Endothelial cell (in vitro differentiated cells): ENCODE measurements at regions not wholly inside any gene's neighbourhood (a gene's known extent, or its start where the extent isn't known, plus 50 kb on each side); places are given as distances from the start of the nearest gene placed in this dataset.

Experiments used
- DNase-seq: peaks from one replicate; pipeline ENCODE4 v3.0.0; 2021; ENCODE audit warnings: low spot score
- H3K27ac Mint-ChIP-seq: one replicate; pipeline ENCODE4 v1.8.0; 2021; ENCODE audit warnings: mixed read lengths, inconsistent platforms; ENCODE audit not compliant: unreplicated experiment
- H3K27me3 Mint-ChIP-seq: one replicate; pipeline ENCODE4 v1.8.0; 2021; ENCODE audit warnings: mild to moderate bottlenecking, moderate library complexity, mixed read lengths, inconsistent platforms; ENCODE audit not compliant: unreplicated experiment
- H3K36me3 Mint-ChIP-seq: one replicate; pipeline ENCODE4 v1.8.0; 2021; ENCODE audit warnings: mild to moderate bottlenecking, low read depth, mixed read lengths, inconsistent platforms; ENCODE audit not compliant: unreplicated experiment
- H3K4me1 Mint-ChIP-seq: one replicate; pipeline ENCODE4 v1.8.0; 2021; ENCODE audit warnings: mild to moderate bottlenecking, mixed read lengths, inconsistent platforms; ENCODE audit not compliant: unreplicated experiment
- H3K4me3 Mint-ChIP-seq: one replicate; pipeline ENCODE4 v1.8.0; 2021; ENCODE audit warnings: mild to moderate bottlenecking, mixed read lengths, inconsistent platforms; ENCODE audit not compliant: unreplicated experiment
- H3K9me3 Mint-ChIP-seq: one replicate; pipeline ENCODE4 v1.8.0; 2021; ENCODE audit warnings: mixed read lengths, inconsistent platforms; ENCODE audit not compliant: unreplicated experiment
- CTCF ChIP-seq: fragments of 200-600 bp; sonication (generic); IDR thresholded peaks from one replicate; pipeline ENCODE4 v1.5.0; 2021; ENCODE audit warnings: antibody characterized with exemption; ENCODE audit not compliant: unreplicated experiment

GRCh38 chr9:104245925-104246324 lies 151.8 kb downstream of the SMC2 start:
- Mint-ChIP-seq H3K27me3 (peaks cover 1% of the 10 kb centered on the region), H3K9me3 (no peaks in the 10 kb centered on the region), H3K36me3 (no peaks in the 10 kb centered on the region), H3K4me3 (no peak overlapping the region), H3K4me1 (no peaks in the 10 kb centered on the region), H3K27ac (no peak overlapping the region)
- no peak for DNase-seq
- TF ChIP-seq CTCF = no peak

- no peaks in the 10 kb centered on the region for H3K4me1 Mint-ChIP-seq
- no peaks in the 10 kb centered on the region for H3K9me3 Mint-ChIP-seq
- no peak overlapping the region for H3K4me3 Mint-ChIP-seq
- H3K27ac Mint-ChIP-seq = no peak overlapping the region
- peaks cover 1% of the 10 kb centered on the region for H3K27me3 Mint-ChIP-seq
- no peaks in the 10 kb centered on the region for H3K36me3 Mint-ChIP-seq
- no peak for DNase-seq
- no peak for TF ChIP-seq CTCF
These were observed 153.9 kb downstream of the SMC2 start for GRCh38 chr9:104247899-104248460.

- peaks cover 8% of the 10 kb centered on the region for H3K4me1 Mint-ChIP-seq
- DNase-seq = no peak
- H3K4me3 Mint-ChIP-seq = no peak overlapping the region
- no peak overlapping the region for H3K27ac Mint-ChIP-seq
- H3K27me3 Mint-ChIP-seq = no peaks in the 10 kb centered on the region
- no peak for TF ChIP-seq CTCF
- H3K9me3 Mint-ChIP-seq = no peaks in the 10 kb centered on the region
- no peaks in the 10 kb centered on the region for H3K36me3 Mint-ChIP-seq
These were observed 162.1 kb downstream of the SMC2 start for GRCh38 chr9:104256031-104256695.

GRCh38 chr9:104256696-104257062 lies 162.6 kb downstream of the SMC2 start:
- no peaks in the 10 kb centered on the region for H3K27me3 Mint-ChIP-seq

More at GRCh38 chr9:104256696-104257062, 162.6 kb downstream of the SMC2 start:
- Mint-ChIP-seq H3K4me3 (no peak overlapping the region), H3K9me3 (no peaks in the 10 kb centered on the region), H3K36me3 (no peaks in the 10 kb centered on the region), H3K27ac (no peak overlapping the region), H3K4me1 (peaks cover 8% of the 10 kb centered on the region)
- TF ChIP-seq CTCF = no peak
- no peak for DNase-seq
